D721Med (cell line): ENCODE measurements at regions not wholly inside any gene's neighbourhood (a gene's known extent, or its start where the extent isn't known, plus 50 kb on each side); places are given as distances from the start of the nearest gene placed in this dataset.

Source experiments
- DNase-seq: peaks from one replicate; pipeline ENCODE4 v3.0.0; 2011; ENCODE audit warnings: low spot score; ENCODE audit not compliant: insufficient read length
- FAIRE-seq: peaks from 2 replicates; lab custom pipeline; 2011; peaks lifted over from hg19 to GRCh38; lab: Jason Lieb, UNC
- CTCF ChIP-seq: IDR thresholded peaks from 2 replicates; pipeline ENCODE4 v1.5.1; 2012; ENCODE audit warnings: mild to moderate bottlenecking, control low read depth; ENCODE audit not compliant: insufficient read depth; ENCODE audit errors: missing control alignments

- DNase-seq (no peak), FAIRE-seq (no peak)
- TF ChIP-seq CTCF = no peak
Observed at GRCh38 chr16:55003916-55004315, 73.3 kb downstream of the IRX5 start.

DNA sequence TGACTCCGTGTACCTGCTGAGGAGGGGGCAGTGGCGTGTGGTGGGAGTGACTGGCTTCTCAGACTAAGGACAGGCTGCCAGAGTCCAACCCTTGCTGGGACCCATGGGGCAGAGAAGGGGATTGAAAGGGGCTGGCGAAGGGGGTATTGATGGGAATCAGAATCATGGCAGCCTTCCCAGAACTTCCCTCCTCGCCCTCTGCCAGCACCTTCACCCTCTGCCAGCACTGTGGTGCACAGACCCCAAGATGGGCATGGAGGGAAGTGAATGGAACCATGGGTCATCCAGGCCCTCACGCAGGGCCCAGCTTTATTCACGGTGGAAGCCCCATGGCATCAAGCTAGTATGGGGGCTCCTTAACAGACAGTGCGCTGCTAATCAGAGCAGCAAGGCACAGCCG is 76.8 kb downstream of the IRX5 start:
- TF ChIP-seq CTCF = no peak
- FAIRE-seq (no peak), DNase-seq (no peak)

- no peak for TF ChIP-seq CTCF
- FAIRE-seq = no peak
- no peak for DNase-seq
Observed at GRCh38 chr16:55008836-55009510, 78.3 kb downstream of the IRX5 start.

- FAIRE-seq = no peak
Observed at GRCh38 chr16:55009581-55009980, 78.9 kb downstream of the IRX5 start.

DNA sequence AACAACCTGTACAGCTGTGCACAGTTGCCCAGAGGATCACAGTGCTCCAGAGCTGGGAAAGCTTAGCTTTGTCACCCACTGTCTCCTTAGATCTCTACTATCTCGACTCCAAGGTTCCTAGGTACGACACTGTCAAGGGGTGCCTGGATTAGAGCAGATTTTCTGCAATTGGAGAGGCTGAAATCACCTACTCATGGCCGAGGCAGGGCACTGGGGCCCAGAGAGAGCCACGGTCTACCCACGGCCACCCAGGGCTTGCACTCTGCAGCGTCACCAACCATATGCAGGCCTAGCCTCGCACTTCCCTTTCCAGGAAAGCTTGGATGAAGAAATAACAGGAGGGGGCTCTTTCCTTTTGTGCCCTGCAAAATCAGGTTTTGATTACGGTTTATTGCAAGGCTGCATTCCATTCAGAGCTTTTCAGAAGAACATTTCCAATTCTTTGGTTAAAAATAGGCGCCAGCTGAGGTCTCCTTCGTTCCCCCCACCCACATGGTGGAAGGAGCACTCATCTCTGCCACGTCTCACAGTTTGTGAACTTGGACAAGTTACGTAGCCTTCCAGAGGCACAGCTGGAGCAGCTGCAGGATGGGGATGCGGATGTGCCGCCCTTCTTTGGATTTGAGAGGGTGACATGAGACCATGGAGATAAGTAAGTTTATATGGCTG is 80.0 kb downstream of the IRX5 start:
- TF ChIP-seq CTCF = no peak
- no peak for DNase-seq
- FAIRE-seq = no peak

More at GRCh38 chr16:55009581-55009980, 78.9 kb downstream of the IRX5 start:
- TF ChIP-seq CTCF = no peak
- no peak for DNase-seq

GRCh38 chr16:55012362-55012761 is 81.7 kb downstream of the IRX5 start:
- TF ChIP-seq CTCF = no peak
- DNase-seq = no peak
- FAIRE-seq = no peak

DNA sequence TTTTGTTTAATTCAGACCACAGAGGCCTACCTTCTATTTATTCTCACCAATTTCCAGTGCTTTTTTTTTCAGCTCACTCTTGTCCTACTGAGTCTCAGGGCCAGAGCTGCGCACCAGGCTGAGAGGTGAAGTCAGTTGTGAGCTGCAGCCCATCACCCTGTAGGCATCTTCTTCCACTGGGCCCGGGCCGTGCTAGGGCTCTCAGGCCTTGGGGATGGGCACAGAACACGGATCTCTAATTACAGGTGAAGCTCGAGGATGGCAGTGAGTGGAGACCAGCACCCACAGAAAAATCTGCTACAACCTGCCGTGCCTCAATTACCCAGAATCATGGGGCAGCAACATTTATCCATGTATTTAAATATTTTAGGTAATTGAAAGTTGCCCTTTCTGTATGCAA is 82.1 kb downstream of the IRX5 start:
- no peak for FAIRE-seq
- DNase-seq = no peak
- no peak for TF ChIP-seq CTCF
